ENCODE measurements at regions not wholly inside any gene's neighbourhood (a gene's known extent, or its start where the extent isn't known, plus 50 kb on each side); places are given as distances from the start of the nearest gene placed in this dataset.

DNA sequence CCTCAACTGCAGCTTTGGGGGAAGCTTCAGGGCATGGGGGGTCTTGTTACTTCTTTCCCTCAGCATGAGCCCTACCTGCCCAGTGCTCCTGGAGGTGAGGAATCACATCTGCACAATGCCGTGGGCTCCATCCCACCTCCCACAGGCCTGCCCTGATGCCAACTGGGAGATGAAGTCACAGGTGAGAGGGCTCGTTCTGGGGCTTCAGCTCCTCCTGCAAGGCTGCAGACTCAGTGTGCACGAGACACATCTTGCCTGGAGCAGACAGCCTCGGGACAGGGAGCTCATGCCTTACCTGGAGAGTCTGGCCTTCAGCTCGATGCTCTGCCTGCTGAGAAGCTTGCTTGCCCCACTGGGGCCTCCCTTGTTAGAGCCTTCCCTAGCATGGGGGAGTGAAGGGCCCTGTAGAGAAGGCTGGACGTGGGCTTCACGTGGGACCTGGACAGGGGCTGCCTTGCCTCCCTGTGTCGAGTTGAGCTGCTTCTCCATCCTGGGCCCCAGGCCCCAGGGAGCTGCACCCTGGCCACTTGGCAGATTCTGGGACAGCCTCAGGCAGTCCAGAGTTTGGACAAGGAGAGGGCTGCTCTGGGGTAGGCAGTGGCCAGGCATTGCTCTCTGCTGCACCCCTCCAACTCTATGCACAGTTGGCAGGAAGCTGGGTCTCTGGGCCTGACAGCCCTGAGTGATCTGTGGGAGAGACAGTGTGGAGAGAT lies 171.4 kb downstream of the KIF26A start:
- Mint-ChIP-seq H3K27ac (no peak overlapping the region), H3K4me3 (no peak overlapping the region), H3K27me3 (ENCODE audit: low read depth) (no peaks in the 10 kb centered on the region), H3K9me3 (peaks cover 5% of the 10 kb centered on the region), H3K36me3 (ENCODE audit: low read depth) (no peaks in the 10 kb centered on the region), H3K4me1 (ENCODE audit: low read depth) (no peaks in the 10 kb centered on the region)

GRCh38 chr14:104311358-104311757 lies 173.0 kb downstream of the KIF26A start:
- Mint-ChIP-seq H3K27me3 (ENCODE audit: low read depth) (no peaks in the 10 kb centered on the region), H3K36me3 (ENCODE audit: low read depth) (no peaks in the 10 kb centered on the region), H3K9me3 (peaks cover 5% of the 10 kb centered on the region), H3K4me3 (no peak overlapping the region), H3K27ac (no peak overlapping the region), H3K4me1 (ENCODE audit: low read depth) (no peaks in the 10 kb centered on the region)

- Mint-ChIP-seq H3K9me3 (peaks cover 5% of the 10 kb centered on the region), H3K4me3 (no peak overlapping the region), H3K4me1 (ENCODE audit: low read depth) (no peaks in the 10 kb centered on the region), H3K36me3 (ENCODE audit: low read depth) (no peaks in the 10 kb centered on the region), H3K27ac (no peak overlapping the region), H3K27me3 (ENCODE audit: low read depth) (no peaks in the 10 kb centered on the region)
Measured at GRCh38 chr14:104313674-104314073, 175.3 kb downstream of the KIF26A start.

- Mint-ChIP-seq H3K27me3 (ENCODE audit: low read depth) (no peaks in the 10 kb centered on the region), H3K4me1 (ENCODE audit: low read depth) (no peaks in the 10 kb centered on the region), H3K9me3 (peaks cover 5% of the 10 kb centered on the region), H3K4me3 (no peak overlapping the region), H3K36me3 (ENCODE audit: low read depth) (no peaks in the 10 kb centered on the region), H3K27ac (no peak overlapping the region)
Measured at GRCh38 chr14:104314251-104314941, 176.0 kb downstream of the KIF26A start.

- H3K27me3 Mint-ChIP-seq (ENCODE audit: low read depth): no peaks in the 10 kb centered on the region
- H3K4me1 Mint-ChIP-seq (ENCODE audit: low read depth): no peaks in the 10 kb centered on the region
- H3K9me3 Mint-ChIP-seq: peaks cover 5% of the 10 kb centered on the region
Measured at GRCh38 chr14:104315169-104315568, 176.8 kb downstream of the KIF26A start.

GRCh38 chr14:104315625-104316024 lies 177.2 kb downstream of the KIF26A start:
- H3K36me3 Mint-ChIP-seq (ENCODE audit: low read depth): no peaks in the 10 kb centered on the region
- H3K27ac Mint-ChIP-seq: no peak overlapping the region
- no peak overlapping the region for H3K4me3 Mint-ChIP-seq
- no peaks in the 10 kb centered on the region for H3K27me3 Mint-ChIP-seq (ENCODE audit: low read depth)
- peaks cover 5% of the 10 kb centered on the region for H3K9me3 Mint-ChIP-seq
- H3K4me1 Mint-ChIP-seq (ENCODE audit: low read depth): no peaks in the 10 kb centered on the region

More at GRCh38 chr14:104315169-104315568, 176.8 kb downstream of the KIF26A start:
- Mint-ChIP-seq H3K4me3 (no peak overlapping the region), H3K36me3 (ENCODE audit: low read depth) (no peaks in the 10 kb centered on the region), H3K27ac (no peak overlapping the region)

GRCh38 chr14:104316121-104316722 lies 177.8 kb downstream of the KIF26A start:
- Mint-ChIP-seq H3K36me3 (ENCODE audit: low read depth) (no peaks in the 10 kb centered on the region), H3K9me3 (peaks cover 3% of the 10 kb centered on the region)

GRCh38 chr14:104316723-104317491 lies 178.5 kb downstream of the KIF26A start:
- H3K9me3 Mint-ChIP-seq: no peaks in the 10 kb centered on the region
- no peaks in the 10 kb centered on the region for H3K4me1 Mint-ChIP-seq (ENCODE audit: low read depth)
- H3K36me3 Mint-ChIP-seq (ENCODE audit: low read depth): no peaks in the 10 kb centered on the region
- no peaks in the 10 kb centered on the region for H3K27me3 Mint-ChIP-seq (ENCODE audit: low read depth)
- H3K27ac Mint-ChIP-seq: no peak overlapping the region
- no peak overlapping the region for H3K4me3 Mint-ChIP-seq

More at GRCh38 chr14:104316121-104316722, 177.8 kb downstream of the KIF26A start:
- H3K27me3 Mint-ChIP-seq (ENCODE audit: low read depth): no peaks in the 10 kb centered on the region
- no peak overlapping the region for H3K4me3 Mint-ChIP-seq
- no peak overlapping the region for H3K27ac Mint-ChIP-seq
- H3K4me1 Mint-ChIP-seq (ENCODE audit: low read depth): no peaks in the 10 kb centered on the region

GRCh38 chr14:104317492-104317805 lies 179.1 kb downstream of the KIF26A start:
- Mint-ChIP-seq H3K4me3 (no peak overlapping the region), H3K27me3 (ENCODE audit: low read depth) (no peaks in the 10 kb centered on the region), H3K27ac (no peak overlapping the region), H3K4me1 (ENCODE audit: low read depth) (no peaks in the 10 kb centered on the region), H3K9me3 (no peaks in the 10 kb centered on the region), H3K36me3 (ENCODE audit: low read depth) (no peaks in the 10 kb centered on the region)

GRCh38 chr14:104317975-104318557 lies 179.7 kb downstream of the KIF26A start:
- H3K9me3 Mint-ChIP-seq: no peaks in the 10 kb centered on the region
- H3K36me3 Mint-ChIP-seq (ENCODE audit: low read depth): no peaks in the 10 kb centered on the region
- H3K27me3 Mint-ChIP-seq (ENCODE audit: low read depth): no peaks in the 10 kb centered on the region
- no peak overlapping the region for H3K4me3 Mint-ChIP-seq
- H3K4me1 Mint-ChIP-seq (ENCODE audit: low read depth): no peaks in the 10 kb centered on the region
- H3K27ac Mint-ChIP-seq: no peak overlapping the region

DNA sequence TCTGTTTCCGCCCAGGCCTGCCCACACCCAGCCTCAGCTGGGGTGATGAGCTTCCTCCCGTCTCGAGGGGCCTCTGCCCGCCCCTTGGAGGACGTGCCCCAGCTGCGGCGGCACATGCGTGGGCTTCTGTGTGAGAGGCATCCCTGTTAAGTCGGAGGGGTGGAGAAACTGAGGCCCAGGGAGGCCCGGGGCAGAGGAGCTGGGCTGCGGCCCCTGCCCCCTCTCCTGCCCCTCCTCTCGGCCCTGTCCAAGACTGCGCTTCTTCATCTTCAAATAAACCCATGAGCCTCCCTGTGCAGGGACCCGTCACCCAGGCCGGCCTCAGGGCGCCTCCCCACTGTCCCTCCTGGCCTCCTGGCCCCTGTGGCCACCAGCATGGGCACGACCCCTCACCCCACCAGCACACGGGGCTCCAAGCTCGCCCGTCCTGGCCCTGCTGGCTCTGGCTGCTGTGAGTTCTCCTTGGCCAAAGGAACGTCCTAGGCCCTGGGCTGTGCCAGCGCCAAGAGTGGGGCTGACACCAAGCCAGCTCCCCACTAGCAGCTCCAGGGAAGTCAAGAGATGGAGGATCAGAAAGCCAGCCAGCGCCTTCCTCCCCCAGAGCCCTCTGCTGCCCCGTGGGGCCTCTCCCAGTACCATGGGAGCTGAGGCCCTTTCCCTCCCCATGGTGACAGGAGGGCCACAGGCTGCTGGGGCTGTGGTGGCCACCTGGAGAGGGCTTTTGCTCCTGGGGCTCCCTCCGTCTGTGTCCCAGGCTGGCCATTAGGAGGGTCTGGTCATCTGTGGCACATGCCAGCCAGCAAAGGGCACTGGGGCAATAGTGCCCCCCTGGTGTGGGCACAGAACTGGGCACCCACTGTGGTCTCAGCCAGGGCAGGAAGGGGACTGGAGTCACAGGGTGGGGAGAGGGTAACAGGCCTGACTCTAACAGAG lies 180.4 kb downstream of the KIF26A start:
- H3K9me3 Mint-ChIP-seq: no peaks in the 10 kb centered on the region
- no peaks in the 10 kb centered on the region for H3K4me1 Mint-ChIP-seq (ENCODE audit: low read depth)
- no peaks in the 10 kb centered on the region for H3K27me3 Mint-ChIP-seq (ENCODE audit: low read depth)
- no peak overlapping the region for H3K4me3 Mint-ChIP-seq
- no peaks in the 10 kb centered on the region for H3K36me3 Mint-ChIP-seq (ENCODE audit: low read depth)
- no peak overlapping the region for H3K27ac Mint-ChIP-seq

DNA sequence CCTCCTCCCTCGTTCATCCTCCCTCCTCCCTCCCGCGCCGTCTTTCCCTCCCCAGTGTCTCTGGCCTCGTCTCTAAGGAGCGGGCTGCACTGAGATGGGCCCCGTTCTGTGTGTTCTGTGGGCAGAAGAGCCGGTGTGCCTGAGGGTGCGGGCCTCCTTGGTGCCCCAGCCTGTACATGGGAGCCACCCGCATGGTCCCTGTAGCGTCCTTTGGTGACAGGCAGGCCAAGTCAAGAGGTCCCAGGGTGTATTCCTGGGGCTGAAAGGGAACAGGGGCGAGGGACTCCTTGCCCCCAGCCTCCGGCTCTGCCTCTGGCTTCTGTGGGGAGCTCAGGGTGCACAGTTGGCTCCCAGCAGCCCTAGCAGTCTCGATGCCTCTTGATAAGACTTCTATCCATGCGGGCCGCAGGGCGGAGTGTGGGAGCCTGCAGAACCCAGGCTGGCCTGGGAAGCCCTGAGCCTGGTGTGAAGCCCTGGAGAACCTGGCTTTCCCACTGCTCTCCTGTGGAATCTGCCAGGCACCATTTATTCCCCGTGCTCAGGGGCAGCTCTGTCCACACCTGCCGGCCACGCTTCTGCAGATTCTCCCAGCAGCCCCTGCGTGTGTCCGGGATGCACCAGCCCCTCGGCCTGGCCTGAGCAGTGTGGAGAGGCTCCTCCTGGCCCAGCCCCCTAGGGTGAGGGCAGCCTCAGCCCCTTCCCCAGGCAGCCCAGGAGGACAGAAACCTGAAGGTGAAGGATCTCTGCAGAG lies 181.3 kb downstream of the KIF26A start:
- no peaks in the 10 kb centered on the region for H3K9me3 Mint-ChIP-seq
- no peaks in the 10 kb centered on the region for H3K36me3 Mint-ChIP-seq (ENCODE audit: low read depth)
- no peaks in the 10 kb centered on the region for H3K27me3 Mint-ChIP-seq (ENCODE audit: low read depth)
- H3K27ac Mint-ChIP-seq: no peak overlapping the region
- no peaks in the 10 kb centered on the region for H3K4me1 Mint-ChIP-seq (ENCODE audit: low read depth)
- H3K4me3 Mint-ChIP-seq: no peak overlapping the region

GRCh38 chr14:104320611-104321086 lies 182.3 kb downstream of the KIF26A start:
- no peaks in the 10 kb centered on the region for H3K27me3 Mint-ChIP-seq (ENCODE audit: low read depth)
- no peaks in the 10 kb centered on the region for H3K9me3 Mint-ChIP-seq
- no peaks in the 10 kb centered on the region for H3K36me3 Mint-ChIP-seq (ENCODE audit: low read depth)
- no peak overlapping the region for H3K4me3 Mint-ChIP-seq
- H3K4me1 Mint-ChIP-seq (ENCODE audit: low read depth): no peaks in the 10 kb centered on the region
- H3K27ac Mint-ChIP-seq: no peak overlapping the region
